H1 (cell line): ENCODE measurements at regions not wholly inside any gene's neighbourhood (a gene's known extent, or its start where the extent isn't known, plus 50 kb on each side); places are given as distances from the start of the nearest gene placed in this dataset.

ENCODE experiments used
- ASH2L ChIP-seq: fragments of 200-600, 300-600 bp; sonication (generic); IDR thresholded peaks from one replicate; pipeline ENCODE4 v1.7.1; 2017; ENCODE audit warnings: low read length
- CBX8 ChIP-seq: fragments of 300-800, 300-1000 bp; sonication (generic); IDR thresholded peaks from 2 replicates; pipeline ENCODE4 v1.7.1; 2016; ENCODE audit warnings: low read depth, low read length, borderline replicate concordance
- CREB1 ChIP-seq: IDR thresholded peaks from 2 replicates; pipeline ENCODE4 v1.6.1; 2012; ENCODE audit warnings: inconsistent platforms
- EGR1 ChIP-seq: IDR thresholded peaks from 2 replicates; pipeline ENCODE4 v1.6.1; 2011; ENCODE audit warnings: low read depth, low read length, borderline replicate concordance
- HDAC2 ChIP-seq, 2 experiments: fragments of 300-600 bp in 1 of 2; sonication (generic) in 1 of 2; IDR thresholded peaks; 2 replicates each; pipeline ENCODE4 v1.6.1; 2011 to 2012; ENCODE audit warnings: low read depth in 2 of 2, low read length in 2 of 2, mild to moderate bottlenecking in 2 of 2, moderate library complexity in 2 of 2, borderline replicate concordance in 1 of 2, inconsistent platforms in 1 of 2
- KDM4A ChIP-seq: IDR thresholded peaks from one replicate; pipeline ENCODE4 v1.7.1; 2012; ENCODE audit warnings: low read depth, mild to moderate bottlenecking, moderate library complexity, low read length, inconsistent platforms; ENCODE audit not compliant: severe bottlenecking
- NANOG ChIP-seq: IDR thresholded peaks from 2 replicates; pipeline ENCODE4 v1.6.1; 2011; ENCODE audit warnings: low read length, low read depth, mild to moderate bottlenecking, inconsistent platforms; ENCODE audit not compliant: insufficient read depth, poor library complexity, severe bottlenecking
- PHF8 ChIP-seq: fragments of 200-600 bp; sonication (generic); conservative IDR thresholded peaks from 2 replicates; pipeline ENCODE4 v1.7.1; 2012; ENCODE audit warnings: low read depth, mild to moderate bottlenecking, inconsistent platforms, low read length, moderate library complexity
- RFX5 ChIP-seq: IDR thresholded peaks from 2 replicates; pipeline ENCODE4 v1.6.1; 2011; ENCODE audit warnings: low read depth, low read length, improper control_type of control experiment, borderline replicate concordance
- SIRT6 ChIP-seq: IDR thresholded peaks from one replicate; pipeline ENCODE4 v1.7.1; 2012; ENCODE audit warnings: low read length, inconsistent platforms
- SP1 ChIP-seq: IDR thresholded peaks from 2 replicates; pipeline ENCODE4 v1.6.1; 2011; ENCODE audit warnings: low read depth, low read length
- TF ChIP-seq, protein P1 (sequence below): fragments of 300-600 bp; sonication (generic); IDR thresholded peaks from 2 replicates; pipeline ENCODE4 v1.7.1; 2012; ENCODE audit warnings: low read length, moderate library complexity, mild to moderate bottlenecking, inconsistent platforms; ENCODE audit not compliant: insufficient replicate concordance

DNA sequence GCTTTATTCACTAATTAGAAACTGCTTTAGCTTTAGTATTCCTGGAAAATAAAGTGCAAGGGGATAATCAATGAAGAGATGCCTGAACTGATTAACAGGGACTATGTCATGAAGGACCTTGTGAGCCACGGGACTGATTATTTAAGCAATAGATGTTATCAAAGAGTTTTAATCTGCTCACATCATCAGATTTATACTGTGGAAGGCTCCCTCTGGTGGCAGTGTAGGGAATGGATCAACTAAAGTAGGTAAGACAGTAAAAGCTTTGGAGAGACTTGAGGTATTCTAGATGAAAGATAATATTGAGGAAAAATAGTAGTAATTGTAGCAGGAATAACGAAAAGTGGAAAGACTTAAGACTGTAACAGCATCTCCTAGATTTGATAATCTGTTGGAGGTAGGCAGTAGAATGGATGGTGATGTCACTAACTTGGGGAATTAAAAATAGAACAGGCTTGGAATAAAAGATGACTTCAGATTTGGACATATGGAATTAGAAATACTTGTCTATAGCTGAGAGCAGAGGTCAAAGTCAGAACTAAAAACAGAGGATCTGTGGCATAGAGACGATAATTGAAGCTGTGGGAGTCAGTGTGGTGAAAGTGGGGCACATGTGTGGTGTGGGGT is 80.3 kb upstream of the HTR1E start (continued):
- no peak for TF ChIP-seq KDM4A
- no peak for TF ChIP-seq RFX5
- TF ChIP-seq ASH2L = no peak
- TF ChIP-seq EGR1 = no peak
- no peak for TF ChIP-seq HDAC2 (IDR thresholded peaks at IDR 0.05; ENCODE audit: borderline replicate concordance in 1 of 2, low read depth in 2 of 2, low read length in 2 of 2)
- no peak for TF ChIP-seq NANOG
- TF ChIP-seq CREB1 = no peak
- TF ChIP-seq PHF8 = no peak
- no peak for TF ChIP-seq SIRT6
- TF ChIP-seq CBX8 = no peak
- TF ChIP-seq SP1 = no peak
- TF ChIP-seq, protein P1, sequence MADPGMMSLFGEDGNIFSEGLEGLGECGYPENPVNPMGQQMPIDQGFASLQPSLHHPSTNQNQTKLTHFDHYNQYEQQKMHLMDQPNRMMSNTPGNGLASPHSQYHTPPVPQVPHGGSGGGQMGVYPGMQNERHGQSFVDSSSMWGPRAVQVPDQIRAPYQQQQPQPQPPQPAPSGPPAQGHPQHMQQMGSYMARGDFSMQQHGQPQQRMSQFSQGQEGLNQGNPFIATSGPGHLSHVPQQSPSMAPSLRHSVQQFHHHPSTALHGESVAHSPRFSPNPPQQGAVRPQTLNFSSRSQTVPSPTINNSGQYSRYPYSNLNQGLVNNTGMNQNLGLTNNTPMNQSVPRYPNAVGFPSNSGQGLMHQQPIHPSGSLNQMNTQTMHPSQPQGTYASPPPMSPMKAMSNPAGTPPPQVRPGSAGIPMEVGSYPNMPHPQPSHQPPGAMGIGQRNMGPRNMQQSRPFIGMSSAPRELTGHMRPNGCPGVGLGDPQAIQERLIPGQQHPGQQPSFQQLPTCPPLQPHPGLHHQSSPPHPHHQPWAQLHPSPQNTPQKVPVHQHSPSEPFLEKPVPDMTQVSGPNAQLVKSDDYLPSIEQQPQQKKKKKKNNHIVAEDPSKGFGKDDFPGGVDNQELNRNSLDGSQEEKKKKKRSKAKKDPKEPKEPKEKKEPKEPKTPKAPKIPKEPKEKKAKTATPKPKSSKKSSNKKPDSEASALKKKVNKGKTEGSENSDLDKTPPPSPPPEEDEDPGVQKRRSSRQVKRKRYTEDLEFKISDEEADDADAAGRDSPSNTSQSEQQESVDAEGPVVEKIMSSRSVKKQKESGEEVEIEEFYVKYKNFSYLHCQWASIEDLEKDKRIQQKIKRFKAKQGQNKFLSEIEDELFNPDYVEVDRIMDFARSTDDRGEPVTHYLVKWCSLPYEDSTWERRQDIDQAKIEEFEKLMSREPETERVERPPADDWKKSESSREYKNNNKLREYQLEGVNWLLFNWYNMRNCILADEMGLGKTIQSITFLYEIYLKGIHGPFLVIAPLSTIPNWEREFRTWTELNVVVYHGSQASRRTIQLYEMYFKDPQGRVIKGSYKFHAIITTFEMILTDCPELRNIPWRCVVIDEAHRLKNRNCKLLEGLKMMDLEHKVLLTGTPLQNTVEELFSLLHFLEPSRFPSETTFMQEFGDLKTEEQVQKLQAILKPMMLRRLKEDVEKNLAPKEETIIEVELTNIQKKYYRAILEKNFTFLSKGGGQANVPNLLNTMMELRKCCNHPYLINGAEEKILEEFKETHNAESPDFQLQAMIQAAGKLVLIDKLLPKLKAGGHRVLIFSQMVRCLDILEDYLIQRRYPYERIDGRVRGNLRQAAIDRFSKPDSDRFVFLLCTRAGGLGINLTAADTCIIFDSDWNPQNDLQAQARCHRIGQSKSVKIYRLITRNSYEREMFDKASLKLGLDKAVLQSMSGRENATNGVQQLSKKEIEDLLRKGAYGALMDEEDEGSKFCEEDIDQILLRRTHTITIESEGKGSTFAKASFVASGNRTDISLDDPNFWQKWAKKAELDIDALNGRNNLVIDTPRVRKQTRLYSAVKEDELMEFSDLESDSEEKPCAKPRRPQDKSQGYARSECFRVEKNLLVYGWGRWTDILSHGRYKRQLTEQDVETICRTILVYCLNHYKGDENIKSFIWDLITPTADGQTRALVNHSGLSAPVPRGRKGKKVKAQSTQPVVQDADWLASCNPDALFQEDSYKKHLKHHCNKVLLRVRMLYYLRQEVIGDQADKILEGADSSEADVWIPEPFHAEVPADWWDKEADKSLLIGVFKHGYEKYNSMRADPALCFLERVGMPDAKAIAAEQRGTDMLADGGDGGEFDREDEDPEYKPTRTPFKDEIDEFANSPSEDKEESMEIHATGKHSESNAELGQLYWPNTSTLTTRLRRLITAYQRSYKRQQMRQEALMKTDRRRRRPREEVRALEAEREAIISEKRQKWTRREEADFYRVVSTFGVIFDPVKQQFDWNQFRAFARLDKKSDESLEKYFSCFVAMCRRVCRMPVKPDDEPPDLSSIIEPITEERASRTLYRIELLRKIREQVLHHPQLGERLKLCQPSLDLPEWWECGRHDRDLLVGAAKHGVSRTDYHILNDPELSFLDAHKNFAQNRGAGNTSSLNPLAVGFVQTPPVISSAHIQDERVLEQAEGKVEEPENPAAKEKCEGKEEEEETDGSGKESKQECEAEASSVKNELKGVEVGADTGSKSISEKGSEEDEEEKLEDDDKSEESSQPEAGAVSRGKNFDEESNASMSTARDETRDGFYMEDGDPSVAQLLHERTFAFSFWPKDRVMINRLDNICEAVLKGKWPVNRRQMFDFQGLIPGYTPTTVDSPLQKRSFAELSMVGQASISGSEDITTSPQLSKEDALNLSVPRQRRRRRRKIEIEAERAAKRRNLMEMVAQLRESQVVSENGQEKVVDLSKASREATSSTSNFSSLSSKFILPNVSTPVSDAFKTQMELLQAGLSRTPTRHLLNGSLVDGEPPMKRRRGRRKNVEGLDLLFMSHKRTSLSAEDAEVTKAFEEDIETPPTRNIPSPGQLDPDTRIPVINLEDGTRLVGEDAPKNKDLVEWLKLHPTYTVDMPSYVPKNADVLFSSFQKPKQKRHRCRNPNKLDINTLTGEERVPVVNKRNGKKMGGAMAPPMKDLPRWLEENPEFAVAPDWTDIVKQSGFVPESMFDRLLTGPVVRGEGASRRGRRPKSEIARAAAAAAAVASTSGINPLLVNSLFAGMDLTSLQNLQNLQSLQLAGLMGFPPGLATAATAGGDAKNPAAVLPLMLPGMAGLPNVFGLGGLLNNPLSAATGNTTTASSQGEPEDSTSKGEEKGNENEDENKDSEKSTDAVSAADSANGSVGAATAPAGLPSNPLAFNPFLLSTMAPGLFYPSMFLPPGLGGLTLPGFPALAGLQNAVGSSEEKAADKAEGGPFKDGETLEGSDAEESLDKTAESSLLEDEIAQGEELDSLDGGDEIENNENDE = no peak
